Epithelial cell of proximal tubule (primary cell): ENCODE measurements at regions not wholly inside any gene's neighbourhood (a gene's known extent, or its start where the extent isn't known, plus 50 kb on each side); places are given as distances from the start of the nearest gene placed in this dataset.

ENCODE experiments used
- DNase-seq: peaks from one replicate; pipeline ENCODE4 v3.0.0-alpha.2; 2011; ENCODE audit warnings: low read depth
- H3K4me3 ChIP-seq: 2 replicates; pipeline ENCODE4 v1.5.1; 2011; ENCODE audit warnings: low read depth, mild to moderate bottlenecking, low read length
- CTCF ChIP-seq: conservative IDR thresholded peaks from 2 replicates; pipeline ENCODE4 v1.5.1; 2012; ENCODE audit warnings: low read depth, mild to moderate bottlenecking, low read length

GRCh38 chr12:107845226-107845979 is 70.9 kb downstream of the ASCL4 start:
- no peak for TF ChIP-seq CTCF
- no peak for DNase-seq

GRCh38 chr12:107845980-107846659 is 71.6 kb downstream of the ASCL4 start:
- TF ChIP-seq CTCF = no peak
- DNase-seq = no peak
- H3K4me3 ChIP-seq = no peak overlapping the region

More at GRCh38 chr12:107845226-107845979, 70.9 kb downstream of the ASCL4 start:
- H3K4me3 ChIP-seq = no peak overlapping the region

GRCh38 chr12:107847430-107847829 is 72.9 kb downstream of the ASCL4 start:
- DNase-seq = no peak
- no peak for TF ChIP-seq CTCF
- H3K4me3 ChIP-seq = no peak overlapping the region

GRCh38 chr12:107847830-107848229 is 73.3 kb downstream of the ASCL4 start:
- H3K4me3 ChIP-seq = no peak overlapping the region
- no peak for TF ChIP-seq CTCF
- DNase-seq = no peak

- no peak for DNase-seq
- TF ChIP-seq CTCF = no peak
- H3K4me3 ChIP-seq = no peak overlapping the region
Observed at GRCh38 chr12:107853479-107853878, 79.0 kb downstream of the ASCL4 start.

GRCh38 chr12:107855471-107855870 is 81.0 kb downstream of the ASCL4 start:
- DNase-seq = no peak
- no peak overlapping the region for H3K4me3 ChIP-seq
- no peak for TF ChIP-seq CTCF
